GM12801 (cell line): ENCODE measurements at regions not wholly inside any gene's neighbourhood (a gene's known extent, or its start where the extent isn't known, plus 50 kb on each side); places are given as distances from the start of the nearest gene placed in this dataset.

ENCODE experiments used
- TF ChIP-seq, protein P1 (sequence below): IDR thresholded peaks from one replicate; pipeline ENCODE4 v1.5.1; 2011; ENCODE audit warnings: control low read depth; ENCODE audit not compliant: insufficient read length; ENCODE audit errors: extremely low read depth

GRCh38 chr3:139227827-139228226 is 116.0 kb upstream of the MRPS22 start:
- TF ChIP-seq, protein P1, sequence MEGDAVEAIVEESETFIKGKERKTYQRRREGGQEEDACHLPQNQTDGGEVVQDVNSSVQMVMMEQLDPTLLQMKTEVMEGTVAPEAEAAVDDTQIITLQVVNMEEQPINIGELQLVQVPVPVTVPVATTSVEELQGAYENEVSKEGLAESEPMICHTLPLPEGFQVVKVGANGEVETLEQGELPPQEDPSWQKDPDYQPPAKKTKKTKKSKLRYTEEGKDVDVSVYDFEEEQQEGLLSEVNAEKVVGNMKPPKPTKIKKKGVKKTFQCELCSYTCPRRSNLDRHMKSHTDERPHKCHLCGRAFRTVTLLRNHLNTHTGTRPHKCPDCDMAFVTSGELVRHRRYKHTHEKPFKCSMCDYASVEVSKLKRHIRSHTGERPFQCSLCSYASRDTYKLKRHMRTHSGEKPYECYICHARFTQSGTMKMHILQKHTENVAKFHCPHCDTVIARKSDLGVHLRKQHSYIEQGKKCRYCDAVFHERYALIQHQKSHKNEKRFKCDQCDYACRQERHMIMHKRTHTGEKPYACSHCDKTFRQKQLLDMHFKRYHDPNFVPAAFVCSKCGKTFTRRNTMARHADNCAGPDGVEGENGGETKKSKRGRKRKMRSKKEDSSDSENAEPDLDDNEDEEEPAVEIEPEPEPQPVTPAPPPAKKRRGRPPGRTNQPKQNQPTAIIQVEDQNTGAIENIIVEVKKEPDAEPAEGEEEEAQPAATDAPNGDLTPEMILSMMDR: no peak

DNA sequence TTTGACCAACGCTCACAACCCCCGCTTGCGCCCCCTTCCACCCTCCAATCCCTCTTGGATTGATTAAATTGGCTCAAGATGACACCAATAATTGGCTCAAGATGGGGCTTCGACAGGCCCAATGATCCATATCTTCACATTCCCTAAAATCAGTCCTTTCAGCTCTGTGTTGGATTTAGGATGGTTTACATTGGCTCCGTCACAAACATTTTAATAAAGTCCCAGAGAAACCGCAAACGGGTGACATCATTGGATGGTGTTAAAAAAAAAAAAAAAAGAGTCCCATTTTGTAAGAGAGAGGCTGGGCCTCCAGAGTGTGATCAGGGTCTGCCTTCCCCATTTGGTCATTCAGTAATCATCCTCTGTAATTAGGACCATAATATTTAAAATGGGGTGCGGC is 113.4 kb upstream of the MRPS22 start:
- TF ChIP-seq, protein P1: no peak

GRCh38 chr3:139231555-139232281 is 112.1 kb upstream of the MRPS22 start:
- TF ChIP-seq, protein P1: no peak

- TF ChIP-seq, protein P1: no peak
Observed at GRCh38 chr3:139234491-139234890, 109.3 kb upstream of the MRPS22 start.

GRCh38 chr3:139235192-139235591 is 108.6 kb upstream of the MRPS22 start:
- TF ChIP-seq, protein P1: no peak

DNA sequence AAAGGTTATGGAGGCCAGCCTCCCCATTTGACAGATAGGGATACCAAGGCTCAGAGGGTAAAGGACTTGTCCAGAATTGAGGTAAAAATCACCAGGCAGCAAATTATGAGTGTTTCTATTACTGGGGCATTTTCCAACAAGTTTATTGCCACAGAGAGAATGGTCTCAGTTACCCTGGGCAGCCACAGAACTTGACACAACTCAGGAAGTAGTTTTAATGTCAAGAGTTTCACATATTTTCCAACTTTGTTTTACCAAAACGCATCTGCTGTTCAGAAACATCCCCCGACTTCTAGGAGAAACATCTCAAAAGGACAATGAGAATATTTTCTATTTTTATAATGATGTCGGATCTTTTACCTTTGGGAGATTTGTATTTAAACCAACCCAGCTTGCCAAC is 107.5 kb upstream of the MRPS22 start:
- TF ChIP-seq, protein P1: no peak

- TF ChIP-seq, protein P1: no peak
Observed at GRCh38 chr3:139238281-139239030, 105.4 kb upstream of the MRPS22 start.
